Fibroblast of skin of scalp (primary cell): ENCODE measurements at regions not wholly inside any gene's neighbourhood (a gene's known extent, or its start where the extent isn't known, plus 50 kb on each side); places are given as distances from the start of the nearest gene placed in this dataset.

ENCODE experiments used
- DNase-seq: peaks from one replicate; pipeline ENCODE4 v3.0.0-alpha.2; 2013

- no peak for DNase-seq
Measured at GRCh38 chr14:97408937-97409815, 612.0 kb downstream of the VRK1 start.

DNA sequence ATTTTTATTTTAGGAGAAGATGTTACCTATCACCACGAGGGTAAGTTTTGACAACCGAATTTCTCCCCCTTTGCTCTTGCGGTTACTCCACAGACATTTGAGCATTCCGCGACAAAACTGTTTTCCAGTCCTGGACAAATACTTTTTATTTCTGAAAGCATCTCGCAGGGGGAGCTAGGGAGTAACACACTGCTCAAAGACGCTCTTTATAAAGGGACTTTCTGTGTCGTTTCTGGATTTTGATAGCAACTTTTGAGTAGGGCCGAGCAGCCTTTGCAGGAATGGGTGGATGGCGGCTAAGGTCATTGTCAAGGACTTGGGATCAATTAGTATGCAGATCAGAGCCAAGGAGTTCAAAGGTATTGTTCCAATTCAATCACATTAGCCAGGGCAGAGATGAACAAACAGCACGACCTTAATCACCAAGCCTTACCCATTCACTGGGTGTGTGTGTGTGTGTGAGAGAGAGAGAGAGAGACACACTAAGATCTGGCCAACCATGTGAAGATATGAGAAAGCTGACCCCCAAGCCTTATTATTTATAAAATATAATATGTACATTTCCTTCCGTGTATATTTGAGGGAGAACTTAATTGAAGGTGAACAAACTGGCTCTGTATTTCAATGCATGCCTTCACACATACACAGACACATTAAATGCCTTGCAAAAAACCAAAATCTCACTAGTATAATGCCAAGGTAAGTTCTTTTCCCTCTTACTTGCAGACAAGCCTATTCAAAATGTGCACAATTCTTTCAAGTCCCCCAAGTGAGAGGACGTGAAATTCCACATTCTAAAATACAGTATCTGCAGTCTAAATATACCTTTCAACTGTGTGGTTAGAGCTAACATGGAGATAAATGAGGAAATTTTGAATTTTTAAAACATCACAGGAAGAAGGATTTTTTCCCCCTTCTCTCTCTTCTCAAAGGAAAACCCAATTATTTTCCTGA lies 613.8 kb downstream of the VRK1 start:
- DNase-seq = peak; percentile 11

GRCh38 chr14:97411938-97412612 lies 614.9 kb downstream of the VRK1 start:
- peak; percentile 30 for DNase-seq

DNA sequence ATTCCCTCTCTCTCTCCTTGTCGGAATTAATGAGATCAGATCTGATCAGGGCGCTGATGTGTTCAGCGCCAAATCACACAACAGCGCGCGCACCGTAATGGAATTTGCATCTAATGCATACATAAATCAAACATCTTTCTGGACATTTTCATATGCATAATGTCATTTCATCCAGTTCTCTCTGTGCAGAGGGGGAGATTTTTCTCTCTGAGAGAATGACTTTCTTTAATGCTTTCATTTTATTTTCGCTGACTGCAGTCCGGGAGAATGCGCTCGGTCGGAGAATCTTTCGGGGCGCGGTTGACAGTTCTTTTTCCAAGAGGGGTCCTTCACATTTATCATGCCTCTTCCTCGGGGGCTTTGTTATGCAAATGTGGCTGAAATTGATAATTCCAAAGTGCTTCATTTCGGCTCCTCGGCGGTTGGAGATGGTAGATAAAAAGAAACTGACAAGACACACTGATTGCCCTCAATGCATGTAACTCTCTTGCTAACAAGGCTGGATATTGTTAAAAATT lies 615.9 kb downstream of the VRK1 start:
- DNase-seq = no peak

- no peak for DNase-seq
Measured at GRCh38 chr14:97413966-97414717, 617.0 kb downstream of the VRK1 start.

- no peak for DNase-seq
Measured at GRCh38 chr14:97414718-97415098, 617.5 kb downstream of the VRK1 start.

DNA sequence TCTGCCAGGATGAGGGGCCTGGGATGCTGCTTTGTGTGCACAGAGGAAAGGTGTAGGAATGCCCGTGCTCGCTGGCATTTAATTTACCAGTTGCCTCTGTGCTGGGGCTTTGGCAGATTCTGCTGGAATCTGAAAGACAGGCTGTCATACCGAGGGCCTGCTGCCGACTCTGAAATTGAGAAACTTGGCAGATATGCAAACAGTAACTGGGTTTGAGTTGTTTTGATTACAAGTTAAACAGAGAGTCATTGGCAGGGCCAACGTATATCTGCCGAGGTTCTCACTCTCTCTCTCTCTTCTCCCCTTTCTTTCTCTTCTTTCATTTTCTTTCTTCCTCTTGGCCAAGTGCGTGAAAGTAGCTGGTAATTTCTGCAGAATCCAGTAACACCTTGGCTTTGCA lies 618.7 kb downstream of the VRK1 start:
- DNase-seq = no peak

DNA sequence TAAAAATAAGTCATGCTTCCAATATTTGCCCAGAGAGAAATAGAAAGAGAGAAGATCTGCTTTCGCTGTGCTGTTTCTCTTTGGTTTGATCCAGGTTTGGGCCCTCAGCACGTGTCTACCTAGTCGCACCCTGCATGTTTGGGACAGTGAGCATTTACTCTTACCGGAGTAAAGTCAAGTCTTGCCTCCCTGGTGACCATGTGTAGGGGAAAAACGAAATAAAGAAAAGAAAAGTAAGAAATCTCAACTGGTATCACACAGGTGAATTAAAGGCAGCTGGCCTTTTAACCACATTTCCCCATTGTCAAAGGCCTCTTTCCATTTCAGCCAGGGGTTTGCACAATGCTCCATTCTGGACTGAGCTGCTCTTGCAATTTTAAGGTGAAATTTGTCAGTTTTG lies 619.4 kb downstream of the VRK1 start:
- no peak for DNase-seq

GRCh38 chr14:97417331-97417730 lies 620.1 kb downstream of the VRK1 start:
- no peak for DNase-seq

GRCh38 chr14:97420211-97420610 lies 623.0 kb downstream of the VRK1 start:
- no peak for DNase-seq

- DNase-seq = no peak
Measured at GRCh38 chr14:97426776-97427175, 629.6 kb downstream of the VRK1 start.

DNA sequence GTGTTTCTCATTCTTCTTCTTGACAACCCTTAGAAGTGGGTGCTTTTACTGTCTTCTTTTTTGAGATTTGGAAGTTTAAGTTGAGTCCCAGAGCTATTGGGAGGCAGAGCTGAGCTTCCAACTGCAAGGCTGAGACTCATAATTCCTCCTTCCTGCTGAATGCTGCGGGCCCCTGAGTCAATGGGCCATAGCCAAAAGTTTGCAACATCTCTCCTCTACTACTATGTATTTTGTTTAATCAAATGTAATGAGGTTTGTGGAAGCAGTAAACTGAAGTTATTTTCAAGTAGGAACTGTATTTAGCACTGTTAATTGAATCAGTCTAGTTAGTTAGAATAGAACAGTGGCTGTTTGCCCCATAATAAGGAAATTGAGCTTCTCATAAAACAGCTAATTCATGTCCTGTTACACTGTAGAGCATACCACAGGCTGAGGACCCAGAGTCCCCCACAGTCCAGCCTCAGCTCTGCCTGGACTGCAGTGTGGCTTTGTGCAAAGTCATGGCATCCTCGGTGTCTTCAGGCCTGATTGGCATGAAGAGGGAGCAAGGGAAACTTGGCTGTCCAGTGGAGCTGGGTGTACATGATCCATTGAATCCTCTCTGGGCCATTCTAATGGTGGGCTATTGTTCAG lies 631.7 kb downstream of the VRK1 start:
- no peak for DNase-seq

DNA sequence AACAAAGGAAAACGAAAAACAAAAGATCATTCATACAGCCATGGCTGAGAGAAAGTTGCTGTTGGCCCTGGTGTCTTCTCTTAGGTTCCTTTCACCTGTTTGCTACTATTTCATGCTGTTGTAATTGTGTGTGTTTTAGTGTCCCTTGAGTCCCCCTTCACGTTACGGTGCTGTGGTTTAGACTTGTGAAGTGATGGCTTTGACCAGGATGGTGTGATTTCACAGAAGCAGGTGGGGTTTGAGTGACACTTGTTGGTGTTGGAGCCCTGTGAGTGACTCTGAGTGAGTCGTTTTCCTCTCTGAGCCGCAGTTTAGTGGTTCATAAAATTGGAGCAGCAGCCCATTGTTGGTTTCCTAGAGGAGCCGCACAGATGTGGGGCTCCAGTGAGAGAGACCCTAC lies 635.4 kb downstream of the VRK1 start:
- DNase-seq = no peak

DNA sequence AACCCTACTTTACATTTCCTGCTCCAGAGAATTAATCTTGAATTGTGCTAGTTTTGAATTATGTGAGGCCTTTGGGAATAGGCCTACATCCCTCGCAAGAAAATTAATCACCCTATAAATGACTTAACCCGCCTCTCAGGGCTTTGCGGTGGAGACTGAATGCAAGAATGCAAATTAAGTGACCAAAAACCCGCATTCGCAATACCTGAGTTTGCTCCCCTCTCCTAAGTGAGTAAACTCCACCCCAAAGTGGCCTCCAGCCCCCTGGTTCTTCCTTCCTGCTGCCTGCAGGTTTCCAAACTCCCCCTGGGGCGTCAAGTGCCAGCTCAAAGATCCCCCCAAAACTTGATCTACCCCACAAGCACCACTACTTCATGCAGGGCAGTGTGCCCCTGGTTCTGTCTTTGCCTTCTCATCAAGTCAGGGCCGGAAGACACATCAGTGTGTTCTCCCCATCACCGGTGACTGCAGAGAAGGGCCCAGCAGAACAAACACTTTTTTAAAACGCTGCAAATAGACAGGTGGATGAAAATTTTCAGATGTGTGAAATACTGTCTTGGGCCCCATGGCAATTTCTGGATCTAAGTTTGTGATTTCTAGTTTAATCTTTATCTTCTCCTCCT lies 644.7 kb downstream of the VRK1 start:
- DNase-seq = no peak

GRCh38 chr14:97442363-97442762 lies 645.2 kb downstream of the VRK1 start:
- DNase-seq = no peak

DNA sequence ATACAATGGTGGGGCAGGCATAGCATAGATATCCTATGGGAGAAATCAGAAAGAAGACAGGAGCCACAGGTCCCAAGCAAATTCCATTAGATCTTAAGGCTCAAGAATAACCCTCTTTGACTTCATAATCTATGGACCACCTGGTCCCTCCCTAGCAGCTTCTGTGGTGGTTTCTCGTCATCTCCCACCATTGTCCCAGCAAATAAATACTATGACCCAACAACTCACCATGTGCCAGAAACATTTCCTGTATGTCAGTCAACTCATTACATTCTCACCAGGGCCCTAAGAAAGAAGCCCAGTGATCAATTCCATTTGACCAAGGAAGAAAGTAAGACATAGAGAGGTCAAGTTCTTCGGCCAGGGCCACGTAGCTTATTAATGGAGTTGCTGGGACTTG lies 646.2 kb downstream of the VRK1 start:
- no peak for DNase-seq

DNA sequence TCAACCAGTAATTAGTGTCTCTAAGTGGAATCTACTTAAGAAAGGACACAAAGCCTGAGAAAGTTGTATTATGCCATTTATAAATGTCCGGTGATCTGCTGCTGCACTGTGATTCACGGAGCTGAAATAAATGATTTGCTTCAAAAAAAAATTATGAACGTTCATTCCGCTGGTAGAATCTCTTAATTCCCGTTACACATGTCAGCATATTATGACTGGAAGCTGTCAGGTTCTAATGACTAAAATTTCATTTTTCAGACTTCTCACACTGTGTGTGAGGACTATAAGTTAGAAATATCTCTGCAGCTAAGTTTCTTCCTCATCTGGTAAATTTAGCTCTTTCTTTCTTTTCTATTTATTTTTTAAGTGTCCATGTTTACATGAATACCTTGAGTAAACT lies 647.1 kb downstream of the VRK1 start:
- no peak for DNase-seq

DNA sequence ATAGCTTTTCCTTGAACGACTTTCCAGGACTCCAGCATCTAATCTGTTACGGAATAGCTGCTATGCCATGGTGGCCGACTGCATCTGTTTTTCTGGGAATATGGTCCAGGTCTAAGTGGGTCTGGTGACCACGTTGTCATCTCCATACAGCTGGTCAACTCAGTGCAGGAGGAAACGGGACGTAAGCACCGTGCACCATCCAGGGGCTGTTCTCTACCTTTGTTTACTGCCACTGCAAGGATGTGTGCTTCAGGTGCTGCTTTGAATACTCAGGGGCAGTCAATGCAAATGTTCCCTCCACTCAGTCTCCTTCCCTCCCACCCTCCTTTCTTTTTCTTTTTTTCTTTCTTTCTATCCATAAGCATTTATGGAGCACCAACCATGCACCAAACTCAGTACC lies 648.2 kb downstream of the VRK1 start:
- DNase-seq = no peak

GRCh38 chr14:97446087-97446486 lies 648.9 kb downstream of the VRK1 start:
- no peak for DNase-seq

DNA sequence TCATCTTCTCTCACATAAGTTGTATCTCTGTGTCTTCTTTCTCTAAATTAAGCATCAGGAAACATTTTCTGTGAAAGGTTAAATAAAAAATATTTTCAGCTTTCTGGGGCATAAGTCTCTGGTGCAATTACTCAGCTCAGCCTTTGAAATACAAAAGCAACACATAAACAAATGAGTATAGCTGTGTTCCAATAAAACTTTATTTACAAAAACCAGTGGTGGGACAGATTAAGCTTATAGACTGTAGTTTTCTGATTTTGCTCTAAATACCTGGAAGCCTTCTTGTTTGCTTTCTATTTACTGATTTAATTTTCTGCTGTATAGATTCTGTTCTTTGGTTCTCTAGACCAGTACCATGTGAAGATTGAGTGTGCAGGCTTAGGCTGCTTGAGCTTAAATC lies 655.1 kb downstream of the VRK1 start:
- DNase-seq = no peak

DNA sequence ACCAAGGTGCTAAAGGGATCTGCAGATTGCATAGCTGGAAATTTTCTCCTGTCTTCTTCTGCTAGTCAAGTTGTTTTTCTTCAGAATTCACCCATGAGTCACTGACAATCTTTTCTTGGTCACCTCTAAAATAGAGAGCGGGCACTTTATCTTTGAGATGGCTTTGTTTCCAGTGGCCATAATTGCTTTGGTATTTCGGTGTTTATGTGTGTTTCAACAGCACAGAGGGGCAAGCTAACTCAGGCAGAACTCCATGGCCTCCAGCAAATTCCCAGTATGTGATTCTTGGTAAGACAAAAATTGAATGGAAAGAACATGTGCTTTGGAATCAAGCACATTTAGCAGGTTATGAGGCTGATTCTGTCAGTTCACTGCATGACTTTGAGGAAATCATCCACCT lies 656.8 kb downstream of the VRK1 start:
- no peak for DNase-seq
